Liver (tissue), 1 donor: ENCODE measurements at regions not wholly inside any gene's neighbourhood (a gene's known extent, or its start where the extent isn't known, plus 50 kb on each side); places are given as distances from the start of the nearest gene placed in this dataset. TPM values are rescaled to one million over a fixed set of nuclear protein-coding genes. Genes with fewer than 3 reads are reported as not detected.

Experiments used
- small RNA-seq: library from RNA; depleted of rRNA; stranded (forward); fragments of <200 nt; gene quantifications from one replicate; pipeline ENCODE3, GENCODE V24; 2014

Small RNAs in the stretch of these regions (small RNA-seq; reads per million reads assigned to genes)
- gene RN7SKP218 (not detected), gene RNU1-14P (not detected)
